ENCODE measurements at regions not wholly inside any gene's neighbourhood (a gene's known extent, or its start where the extent isn't known, plus 50 kb on each side); places are given as distances from the start of the nearest gene placed in this dataset.

DNA sequence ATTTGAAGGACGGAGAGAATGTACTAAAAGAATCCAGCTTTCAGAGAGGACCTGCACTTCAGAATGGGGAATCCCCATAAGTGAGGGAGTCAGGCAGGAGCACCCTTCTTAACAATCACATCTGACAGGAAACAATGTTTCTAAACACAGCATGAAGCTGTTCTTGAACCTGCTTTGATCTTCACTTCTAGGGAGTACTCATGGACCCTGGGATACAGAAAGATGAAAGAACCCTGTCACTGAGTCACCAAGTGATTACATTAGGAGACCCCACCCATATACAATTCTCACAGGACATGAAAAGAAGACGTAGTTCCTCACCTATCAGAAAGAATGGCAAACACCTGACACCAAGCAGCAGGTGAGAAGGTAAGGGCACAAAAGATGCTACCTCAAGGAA is 296.9 kb upstream of the ZC3H12C start:
- TF ChIP-seq CTCF (conservative IDR thresholded peaks at IDR 0.05; ENCODE audit: low read depth in 2 of 2): no peak
- TF ChIP-seq, protein P1, sequence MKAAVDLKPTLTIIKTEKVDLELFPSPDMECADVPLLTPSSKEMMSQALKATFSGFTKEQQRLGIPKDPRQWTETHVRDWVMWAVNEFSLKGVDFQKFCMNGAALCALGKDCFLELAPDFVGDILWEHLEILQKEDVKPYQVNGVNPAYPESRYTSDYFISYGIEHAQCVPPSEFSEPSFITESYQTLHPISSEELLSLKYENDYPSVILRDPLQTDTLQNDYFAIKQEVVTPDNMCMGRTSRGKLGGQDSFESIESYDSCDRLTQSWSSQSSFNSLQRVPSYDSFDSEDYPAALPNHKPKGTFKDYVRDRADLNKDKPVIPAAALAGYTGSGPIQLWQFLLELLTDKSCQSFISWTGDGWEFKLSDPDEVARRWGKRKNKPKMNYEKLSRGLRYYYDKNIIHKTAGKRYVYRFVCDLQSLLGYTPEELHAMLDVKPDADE (IDR thresholded peaks at IDR 0.05): no peak
